ENCODE measurements at regions not wholly inside any gene's neighbourhood (a gene's known extent, or its start where the extent isn't known, plus 50 kb on each side); places are given as distances from the start of the nearest gene placed in this dataset.

GRCh38 chr1:53378932-53379661, 51.2 kb upstream of the LRP8 start (continued):
- TF ChIP-seq E2F6 (IDR thresholded peaks at IDR 0.05; ENCODE audit: borderline replicate concordance in 1 of 2, extremely low read depth in 1 of 2, insufficient read depth in 1 of 2, insufficient read length in 1 of 2, low read depth in 1 of 2, low read length in 1 of 2, poor library complexity in 1 of 2, severe bottlenecking in 1 of 2), result no peak
- TF ChIP-seq HIVEP1 (CRISPR knock-in tag; IDR thresholded peaks at IDR 0.05), result no peak
- TF ChIP-seq HCFC1 (IDR thresholded peaks at IDR 0.05; ENCODE audit: low read depth, low read length), result no peak
- TF ChIP-seq MECOM (CRISPR knock-in tag; IDR thresholded peaks at IDR 0.05), result no peak
- TF ChIP-seq CUX1 (CRISPR knock-in tag; IDR thresholded peaks at IDR 0.05), result no peak
- no peak for TF ChIP-seq REST (IDR thresholded peaks at IDR 0.05; ENCODE audit: borderline replicate concordance)
- TF ChIP-seq REST (CRISPR knock-in tag; IDR thresholded peaks at IDR 0.05; ENCODE audit: low read depth), result no peak
- no peak for TF ChIP-seq NELFE (IDR thresholded peaks at IDR 0.05; ENCODE audit: insufficient read depth, insufficient read length)
- TF ChIP-seq NFIC (IDR thresholded peaks at IDR 0.05), result no peak
- no peak for TF ChIP-seq JUN (IDR thresholded peaks at IDR 0.05; ENCODE audit: borderline replicate concordance, low read depth, low read length)
- TF ChIP-seq JUN (CRISPR knock-in tag; IDR thresholded peaks at IDR 0.05; ENCODE audit: borderline replicate concordance), result no peak
- TF ChIP-seq YY1 (IDR thresholded peaks at IDR 0.05; ENCODE audit: borderline replicate concordance in 1 of 3, control insufficient read depth in 1 of 3, extremely low read depth in 1 of 3, insufficient read depth in 3 of 3, insufficient read length in 1 of 3, insufficient replicate concordance in 2 of 3, low read depth in 1 of 3, low read length in 2 of 3), result no peak
- no peak for TF ChIP-seq SMARCA5 (IDR thresholded peaks at IDR 0.05)
